ENCODE measurements at regions not wholly inside any gene's neighbourhood (a gene's known extent, or its start where the extent isn't known, plus 50 kb on each side); places are given as distances from the start of the nearest gene placed in this dataset.

DNA sequence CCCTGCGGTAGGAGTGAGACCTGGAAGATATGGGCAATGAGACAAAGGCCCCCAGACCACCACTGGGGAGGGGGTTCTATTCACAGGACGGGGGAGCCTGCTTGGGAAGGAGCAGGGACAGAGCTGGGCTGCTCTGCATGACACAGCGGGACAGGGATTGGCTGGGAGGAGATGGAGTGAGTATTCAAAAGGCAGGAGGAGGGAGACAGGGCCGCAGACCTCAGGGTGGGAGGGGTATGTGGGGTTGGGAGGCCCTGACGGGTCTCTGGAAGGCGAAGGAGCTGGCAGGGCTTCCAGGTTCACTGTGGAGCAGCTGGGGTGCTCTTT lies 60.8 kb upstream of the RPS6KA2 start:
- no peak for DNase-seq

DNA sequence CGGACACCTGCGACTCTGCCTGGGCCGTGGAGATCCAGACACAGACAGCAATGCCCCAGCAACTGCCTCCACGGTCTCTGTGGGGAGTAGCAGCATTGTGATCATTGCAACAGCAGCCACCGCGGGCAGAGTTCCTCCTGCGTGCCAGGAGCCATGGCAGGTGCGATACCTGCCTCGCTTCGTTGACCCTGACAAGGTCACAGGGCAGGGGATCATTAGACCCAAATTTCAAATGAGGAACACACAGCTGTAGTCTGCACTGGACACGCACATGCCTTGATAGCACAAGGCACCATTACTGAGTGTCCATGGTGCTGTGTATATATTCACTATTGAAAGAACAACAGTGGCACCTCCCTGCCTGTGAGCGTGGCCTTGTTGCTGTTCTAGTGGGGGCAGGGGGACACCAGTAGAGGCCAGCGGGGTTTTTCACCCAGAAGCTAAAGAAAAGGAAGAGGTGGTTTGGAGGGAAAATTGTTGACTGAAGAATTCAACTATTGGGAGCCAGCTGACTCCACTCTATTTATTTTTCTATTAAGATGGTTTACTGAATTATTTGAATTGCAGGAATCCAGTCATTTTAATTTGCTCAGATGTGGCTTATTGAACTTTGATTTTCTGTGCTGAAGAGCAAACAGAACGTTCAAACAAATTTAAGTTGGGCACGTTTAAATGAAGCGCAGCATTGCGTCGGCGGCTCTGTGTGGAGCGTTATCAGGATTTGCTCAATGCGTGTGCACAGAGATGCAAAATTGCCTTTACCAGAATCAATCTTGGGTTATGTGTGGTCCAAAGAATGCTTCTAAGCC lies 60.2 kb upstream of the RPS6KA2 start:
- no peak for DNase-seq

DNA sequence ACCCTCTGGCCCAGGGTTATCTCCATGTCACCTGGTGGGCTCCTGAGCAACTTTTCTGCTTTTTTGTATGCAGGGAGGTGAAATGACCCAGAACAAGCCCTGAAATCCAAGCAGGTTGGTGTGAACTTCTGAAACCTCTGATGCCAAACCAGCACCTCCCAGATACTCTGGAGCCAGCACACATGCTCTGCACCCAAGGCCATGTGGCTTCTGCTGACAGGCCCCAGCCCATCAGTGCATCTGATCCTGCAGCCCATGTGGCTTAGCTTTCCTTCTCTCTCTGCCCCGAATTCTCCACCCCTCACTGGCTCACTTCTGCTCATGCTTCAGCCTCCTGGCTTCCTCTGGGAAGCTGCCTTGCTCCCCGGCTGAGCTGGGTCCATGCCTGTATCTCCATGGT lies 59.3 kb upstream of the RPS6KA2 start:
- no peak for DNase-seq

DNA sequence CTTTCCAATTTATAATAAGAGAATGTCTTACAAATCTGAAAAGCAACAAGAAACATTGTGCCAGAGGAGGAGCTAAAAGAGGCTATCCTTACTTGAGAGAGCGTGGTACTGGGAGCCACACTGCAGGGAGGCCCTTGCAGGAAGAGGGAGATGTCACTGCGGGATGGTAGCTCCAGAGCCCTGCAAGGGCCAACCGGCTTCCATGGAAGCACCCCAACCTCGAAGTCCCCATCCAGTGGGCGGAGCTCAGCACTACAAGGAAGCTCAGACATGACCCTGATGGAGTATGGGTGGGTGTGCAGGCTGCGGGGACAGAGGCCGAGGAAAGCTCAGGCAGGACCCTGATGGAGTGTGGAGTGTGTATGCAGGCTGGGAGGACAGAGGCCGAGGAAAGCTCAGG lies 57.8 kb upstream of the RPS6KA2 start:
- DNase-seq = no peak

DNA sequence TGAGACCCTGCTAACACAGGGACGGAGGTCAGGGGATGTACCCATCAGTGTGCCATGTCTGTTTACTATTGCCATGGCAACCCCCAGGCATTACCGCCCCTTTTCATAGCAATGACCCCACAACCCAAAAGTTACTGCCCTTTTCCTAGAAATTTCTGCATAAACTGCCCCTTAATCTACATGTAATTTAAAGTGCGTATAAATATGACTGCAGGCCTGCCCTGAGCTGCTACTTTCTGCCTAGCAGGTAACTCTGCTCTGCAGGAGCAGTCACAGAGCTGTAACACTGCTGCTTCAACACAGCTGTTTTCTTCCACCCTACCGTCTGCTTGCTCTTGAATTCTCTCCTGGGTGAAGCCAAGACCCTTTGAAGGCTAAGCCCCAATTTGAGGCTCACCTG lies 57.1 kb upstream of the RPS6KA2 start:
- no peak for DNase-seq

DNA sequence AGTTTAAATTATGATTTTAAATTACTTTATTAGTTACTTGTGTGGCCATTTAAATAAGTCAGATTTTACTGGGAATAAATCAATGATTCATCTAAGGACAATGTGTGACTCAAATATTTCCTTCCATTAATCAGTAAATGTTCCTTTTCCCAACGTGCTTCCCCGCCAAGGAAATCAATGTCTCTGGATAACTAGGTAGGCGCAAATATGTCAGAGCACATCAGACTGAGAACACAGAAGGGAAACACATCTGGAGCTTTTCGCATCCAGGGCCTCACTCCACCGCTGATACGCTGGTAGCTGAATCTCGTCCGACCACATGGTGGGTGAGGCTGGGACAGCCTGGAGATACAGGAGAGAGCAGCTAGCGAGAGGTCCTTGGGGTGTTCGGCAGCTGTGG lies 56.4 kb upstream of the RPS6KA2 start:
- DNase-seq = no peak

DNA sequence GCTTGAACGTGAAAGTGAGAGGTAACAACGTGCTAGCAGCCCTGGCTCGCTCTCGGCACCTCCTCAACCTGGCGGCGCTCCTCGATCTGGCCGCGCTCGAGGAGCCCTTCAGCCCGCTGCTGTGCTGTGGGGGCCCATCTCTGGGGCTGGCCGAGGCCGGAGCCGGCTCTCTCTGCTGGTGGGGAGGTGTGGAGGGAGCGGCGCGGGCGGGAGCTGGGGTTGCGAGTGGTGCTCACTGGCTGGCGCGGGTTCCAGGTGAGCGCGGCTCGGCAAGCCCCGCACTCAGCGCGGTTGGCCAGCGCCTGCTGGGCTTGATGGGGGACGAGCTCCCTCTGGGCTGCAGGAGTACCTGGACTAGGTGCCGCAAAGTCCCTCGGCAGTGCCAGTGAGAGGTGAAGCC lies 52.5 kb upstream of the RPS6KA2 start:
- no peak for DNase-seq

DNA sequence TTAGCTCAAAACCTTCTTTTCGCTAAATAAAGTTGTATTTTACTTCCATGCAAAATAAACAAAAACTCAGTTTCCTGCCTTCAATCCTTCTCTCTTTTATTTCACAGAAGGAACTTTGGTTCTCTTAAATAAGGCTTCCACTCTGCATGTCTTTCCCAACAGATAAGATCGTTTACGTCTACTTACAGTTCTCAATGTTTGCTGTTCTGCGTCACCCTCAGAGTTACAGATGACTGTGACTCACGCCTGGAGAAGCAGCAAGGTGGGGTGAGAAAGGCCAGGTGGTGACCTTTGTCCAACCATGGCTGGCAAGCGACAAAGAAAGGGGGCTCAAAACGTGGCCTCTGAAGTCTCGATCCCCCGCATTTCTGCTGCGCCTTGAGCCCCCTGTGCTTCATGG lies 51.4 kb upstream of the RPS6KA2 start:
- no peak for DNase-seq

DNA sequence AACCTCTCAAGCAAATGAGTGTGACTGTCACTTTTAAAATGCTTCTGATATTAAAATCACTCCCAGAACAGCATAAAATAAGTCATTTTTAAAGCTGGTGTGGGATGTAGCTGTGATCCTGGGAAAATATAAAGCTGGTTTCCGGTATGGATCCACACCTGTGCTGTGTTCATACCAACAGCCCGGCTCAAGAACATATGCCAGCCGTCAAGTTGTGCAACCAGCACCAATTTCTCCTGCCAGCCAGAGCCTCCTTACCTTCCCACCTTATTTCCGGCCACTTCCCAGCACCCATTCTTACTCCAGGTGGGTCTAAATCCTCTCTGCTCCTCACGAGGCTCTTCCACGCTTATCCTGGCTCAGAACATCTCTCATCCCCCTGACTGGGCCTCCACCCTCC lies 50.9 kb upstream of the RPS6KA2 start:
- DNase-seq = no peak

Measured in stimulated activated CD4-positive, alpha-beta T cell treated with anti-CD3 and anti-CD28 coated beads, Interleukin-15, amount 100 ng/mL, for 24 hours (primary cell).